ENCODE measurements at regions not wholly inside any gene's neighbourhood (a gene's known extent, or its start where the extent isn't known, plus 50 kb on each side); places are given as distances from the start of the nearest gene placed in this dataset.
"Not testable (repeated sequence)": the region's sequence is repeated elsewhere in the genome, so short reads cannot be mapped to it uniquely, and the experiment has no call there.

GRCh38 chr1:148049115-148049496 is 103.0 kb downstream of the NBPF11 start:
- DNase-seq = peak; percentile 51

DNA sequence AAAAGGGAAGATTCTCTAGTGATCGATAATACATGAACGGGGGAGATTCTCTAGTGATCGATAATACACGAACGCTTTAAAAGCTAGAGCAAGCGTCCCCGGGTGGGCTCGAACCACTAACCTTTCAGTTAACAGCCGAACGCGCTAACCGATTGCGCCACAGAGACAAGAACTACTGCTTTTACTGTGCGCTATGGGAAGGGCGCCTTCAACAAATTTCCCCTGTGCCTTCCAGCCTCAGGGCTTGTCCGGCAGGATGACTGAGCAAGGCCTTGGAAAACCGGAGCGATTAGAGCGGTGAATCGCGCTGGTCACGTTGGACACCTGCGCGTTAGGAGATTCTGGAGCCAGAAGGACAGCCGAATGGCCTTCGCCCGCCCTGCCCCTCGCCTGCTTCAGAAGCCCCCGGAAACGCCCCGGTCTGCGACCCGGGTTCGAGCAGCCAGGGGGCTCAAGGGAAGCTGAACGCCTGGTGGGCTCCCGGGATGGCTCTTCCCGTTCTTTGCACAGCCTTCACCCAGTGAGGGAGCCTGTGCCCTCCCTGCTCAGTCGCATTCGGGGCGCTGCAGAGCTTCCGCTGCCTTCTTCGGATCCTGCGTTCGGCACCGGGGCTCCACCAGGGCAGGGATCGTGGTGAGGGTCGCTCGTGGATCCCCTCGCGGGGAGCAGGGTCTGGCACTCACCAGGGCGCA is 103.5 kb downstream of the NBPF11 start:
- peak; percentile 36 for DNase-seq

- DNase-seq = not testable (repeated sequence)
Observed at GRCh38 chr1:148045872-148046271, 106.2 kb downstream of the NBPF11 start.

- not testable (repeated sequence) for DNase-seq
Observed at GRCh38 chr1:148044495-148044894, 107.6 kb downstream of the NBPF11 start.
